B cell (primary cell): ENCODE measurements at regions not wholly inside any gene's neighbourhood (a gene's known extent, or its start where the extent isn't known, plus 50 kb on each side); places are given as distances from the start of the nearest gene placed in this dataset.

Experiments
- ATAC-seq: fragments of 200-7000 bp; cut with Tn5 transposase; one replicate; pipeline ENCODE4 v1.10.0; 2021; ENCODE audit warnings: low read depth, mild to moderate bottlenecking, moderate number of reproducible peaks, moderate library complexity
- CTCF ChIA-PET: fragments of 350-600 bp; sonication (Branson Sonifier 250); formaldehyde crosslinking; loops from one replicate; lab custom pipeline; 2021; ENCODE audit warnings: antibody characterized with exemption, inconsistent platforms; lab: Charles Lee
- POLR2A ChIA-PET: fragments of 350-600 bp; sonication (Branson Sonifier 250); formaldehyde crosslinking; loops from one replicate; lab custom pipeline; 2021; ENCODE audit warnings: antibody characterized with exemption; lab: Charles Lee
- DNase-seq: peaks from one replicate; pipeline ENCODE4 v3.0.0; 2013
- H2AFZ ChIP-seq: 2 replicates; pipeline ENCODE4 v1.6.1; 2012; ENCODE audit warnings: mild to moderate bottlenecking, low read depth, low read length; ENCODE audit not compliant: insufficient read depth, poor library complexity, severe bottlenecking
- H3K27ac ChIP-seq, 2 donors: 1 replicate in 1 of 2; 2 replicates in 1 of 2; pipeline ENCODE4 v1.5.1; 2012 to 2013; ENCODE audit warnings: low read length in 2 of 2, mild to moderate bottlenecking in 2 of 2, moderate library complexity in 1 of 2
- H3K27me3 ChIP-seq, 4 experiments: fragments of 200-600 bp in 1 of 4; sonication (generic) in 1 of 4; replicated peaks in 1 of 4; 1 replicate in 2 of 4; 2 replicates in 2 of 4; pipeline versions ENCODE4 v1.6.1 to v1.7.0; 2013 to 2016; ENCODE audit warnings: low read length in 3 of 4, mild to moderate bottlenecking in 2 of 4, mixed read lengths in 1 of 4, moderate library complexity in 1 of 4; ENCODE audit not compliant: insufficient read depth in 4 of 4, control insufficient read depth in 3 of 4; ENCODE audit errors: control extremely low read depth in 1 of 4
- H3K36me3 ChIP-seq, 2 experiments: replicated peaks in 1 of 2; 1 replicate in 1 of 2; 2 replicates in 1 of 2; pipeline versions ENCODE4 v1.6.1 to v1.7.1; 2013; ENCODE audit warnings: low read length in 1 of 2; ENCODE audit not compliant: insufficient read depth in 2 of 2, control insufficient read depth in 1 of 2; ENCODE audit errors: control extremely low read depth in 1 of 2, extremely low read depth in 1 of 2
- H3K4me1 ChIP-seq, 2 donors: fragments of 200-600 bp in 1 of 2; sonication (generic) in 1 of 2; 1 replicate in 1 of 2; 2 replicates in 1 of 2; pipeline versions ENCODE4 v1.5.1 to v1.6.1; 2013 to 2017; ENCODE audit warnings: low read length in 2 of 2; ENCODE audit not compliant: control insufficient read depth in 2 of 2, insufficient read depth in 2 of 2
- H3K4me2 ChIP-seq: replicated peaks from 2 replicates; pipeline ENCODE3; 2012; ENCODE audit warnings: mild to moderate bottlenecking, low read depth, low read length; ENCODE audit not compliant: poor library complexity, severe bottlenecking
- H3K4me3 ChIP-seq, 5 experiments: fragments of 200-600 bp in 1 of 5; sonication (generic) in 1 of 5; 1 replicate in 3 of 5; 2 replicates in 2 of 5; pipeline versions ENCODE4 v1.5.1 to v1.7.0; 2011 to 2016; ENCODE audit warnings: low read length in 4 of 5, mild to moderate bottlenecking in 4 of 5, low read depth in 2 of 5, control low read depth in 1 of 5, moderate library complexity in 1 of 5; ENCODE audit not compliant: insufficient read depth in 1 of 5; ENCODE audit errors: control extremely low read depth in 1 of 5, extremely low read depth in 1 of 5
- H3K79me2 ChIP-seq: fragments of 200-600 bp; sonication (generic); one replicate; pipeline ENCODE4 v1.6.0; 2016; ENCODE audit warnings: low read length; ENCODE audit not compliant: control insufficient read depth, insufficient read depth
- H3K9ac ChIP-seq: fragments of 200-600 bp; sonication (generic); 2 replicates; pipeline ENCODE4 v1.6.1; 2017; ENCODE audit warnings: mild to moderate bottlenecking, low read length, moderate library complexity
- H3K9me3 ChIP-seq, 3 donors: one replicate each; pipeline versions ENCODE4 v1.6.1 to v1.7.1; 2013; ENCODE audit warnings: low read length in 2 of 3; ENCODE audit not compliant: control insufficient read depth in 2 of 3, insufficient read depth in 1 of 3; ENCODE audit errors: control extremely low read depth in 1 of 3
- H4K20me1 ChIP-seq: 2 replicates; pipeline ENCODE4 v1.6.0; 2012; ENCODE audit warnings: mild to moderate bottlenecking, low read length; ENCODE audit not compliant: insufficient read depth, control insufficient read depth, poor library complexity, severe bottlenecking
- H3K27ac Mint-ChIP-seq: one replicate; pipeline ENCODE4 v1.8.0; 2021; ENCODE audit warnings: mixed read lengths
- H3K27me3 Mint-ChIP-seq: one replicate; pipeline ENCODE4 v1.8.0; 2021; ENCODE audit warnings: mixed read lengths
- H3K4me1 Mint-ChIP-seq: one replicate; pipeline ENCODE4 v1.8.0; 2021; ENCODE audit warnings: mixed read lengths
- H3K4me3 Mint-ChIP-seq: one replicate; pipeline ENCODE4 v1.8.0; 2021; ENCODE audit warnings: mixed read lengths
- H3K9me3 Mint-ChIP-seq: one replicate; pipeline ENCODE4 v1.8.0; 2022; ENCODE audit warnings: mixed read lengths; ENCODE audit not compliant: insufficient read depth
- EZH2 ChIP-seq: IDR thresholded peaks from 2 replicates; pipeline ENCODE4 v1.6.1; 2012; ENCODE audit warnings: borderline replicate concordance, low read depth, mild to moderate bottlenecking, moderate library complexity, low read length; ENCODE audit not compliant: insufficient read depth, poor library complexity, severe bottlenecking
- WGBS: methylation state at CpG from one replicate; pipeline ENCODE4 v1.1.5; 2013; ENCODE audit warnings: missing lambda C conversion rate; ENCODE audit not compliant: insufficient coverage; 5-methylcytosine and 5-hydroxymethylcytosine counted together
- intact Hi-C: fragments of 100-400 bp; cut with micrococcal nuclease; formaldehyde crosslinking; loops from one replicate; pipeline ENCODE4 v1.10.0; 2022
- TF ChIP-seq, protein P1 (sequence below): fragments of 200-600 bp; IDR thresholded peaks from one replicate; pipeline ENCODE4 v1.8.0; 2022; ENCODE audit warnings: antibody characterized with exemption, mild to moderate bottlenecking

DNA sequence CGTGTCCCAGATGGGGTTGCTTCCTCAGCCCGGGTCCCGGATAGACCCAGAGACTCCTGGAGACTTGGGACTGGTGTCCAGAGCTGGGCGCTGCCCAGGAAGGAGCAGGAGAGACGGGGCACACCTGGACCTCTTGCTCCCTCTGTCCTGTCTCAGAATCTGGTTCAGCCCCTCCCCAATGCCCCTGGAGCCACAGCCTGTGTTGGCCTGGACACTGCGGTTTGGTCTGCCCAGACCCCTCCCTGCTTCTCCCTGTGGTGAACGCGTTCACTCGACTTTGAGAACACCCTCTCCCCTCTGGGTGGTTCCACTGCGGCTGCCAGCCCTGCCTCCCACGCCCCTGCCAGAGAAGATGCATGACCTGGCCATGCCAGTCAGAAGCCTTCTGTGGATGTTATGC is 111.1 kb downstream of the HMX1 start:
- WGBS = 78% methylated on average over 6 of the region's 11 CpGs
- ChIA-PET POLR2A (no interaction called here), CTCF (no interaction called here)
- Histone ChIP-seq H3K9ac (no peak overlapping the region), H2AFZ (no peak overlapping the region), H3K36me3 (no peaks in the 10 kb centered on the region), H4K20me1 (no peaks in the 10 kb centered on the region), H3K4me1 (no peaks in the 10 kb centered on the region), H3K27ac (no peak overlapping the region), H3K4me3 (no peak overlapping the region), H3K4me2 (no peak overlapping the region), H3K9me3 (peaks cover 0 to 5% (median 0%) of the 10 kb centered on the region in 3 donors), H3K27me3 (no peaks in the 10 kb centered on the region), H3K79me2 (no peaks in the 10 kb centered on the region)
- Mint-ChIP-seq H3K27me3 (no peaks in the 10 kb centered on the region), H3K27ac (no peak overlapping the region), H3K9me3 (no peaks in the 10 kb centered on the region), H3K4me1 (no peaks in the 10 kb centered on the region), H3K4me3 (no peak overlapping the region)
- DNase-seq (no peak), ATAC-seq (no peak)
- TF ChIP-seq, protein P1, sequence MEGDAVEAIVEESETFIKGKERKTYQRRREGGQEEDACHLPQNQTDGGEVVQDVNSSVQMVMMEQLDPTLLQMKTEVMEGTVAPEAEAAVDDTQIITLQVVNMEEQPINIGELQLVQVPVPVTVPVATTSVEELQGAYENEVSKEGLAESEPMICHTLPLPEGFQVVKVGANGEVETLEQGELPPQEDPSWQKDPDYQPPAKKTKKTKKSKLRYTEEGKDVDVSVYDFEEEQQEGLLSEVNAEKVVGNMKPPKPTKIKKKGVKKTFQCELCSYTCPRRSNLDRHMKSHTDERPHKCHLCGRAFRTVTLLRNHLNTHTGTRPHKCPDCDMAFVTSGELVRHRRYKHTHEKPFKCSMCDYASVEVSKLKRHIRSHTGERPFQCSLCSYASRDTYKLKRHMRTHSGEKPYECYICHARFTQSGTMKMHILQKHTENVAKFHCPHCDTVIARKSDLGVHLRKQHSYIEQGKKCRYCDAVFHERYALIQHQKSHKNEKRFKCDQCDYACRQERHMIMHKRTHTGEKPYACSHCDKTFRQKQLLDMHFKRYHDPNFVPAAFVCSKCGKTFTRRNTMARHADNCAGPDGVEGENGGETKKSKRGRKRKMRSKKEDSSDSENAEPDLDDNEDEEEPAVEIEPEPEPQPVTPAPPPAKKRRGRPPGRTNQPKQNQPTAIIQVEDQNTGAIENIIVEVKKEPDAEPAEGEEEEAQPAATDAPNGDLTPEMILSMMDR = no peak
- TF ChIP-seq EZH2 = no peak
- intact Hi-C loops = no loop called here

DNA sequence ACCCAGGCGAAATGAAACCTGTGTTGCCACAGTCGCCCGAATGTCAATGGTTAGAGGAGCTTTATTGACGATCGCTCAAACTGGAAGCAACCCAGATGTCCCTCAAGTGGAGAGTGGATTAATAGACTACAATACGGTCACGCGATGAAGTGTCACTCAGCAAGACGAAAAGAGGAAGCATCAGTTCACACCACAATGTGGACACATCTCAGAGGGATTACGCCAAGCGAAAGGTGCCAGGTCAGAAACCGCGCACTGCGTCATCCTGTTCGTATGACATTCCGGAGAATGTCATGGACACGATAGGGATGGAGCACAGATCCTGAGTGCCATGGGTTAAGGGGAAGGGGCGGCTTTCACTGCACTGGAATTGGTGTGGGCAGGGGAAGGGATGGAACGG is 111.7 kb downstream of the HMX1 start:
- peaks cover 0 to 8% (median 0%) of the 10 kb centered on the region in 3 donors for H3K9me3 ChIP-seq
- ATAC-seq = no peak
- H3K4me1 Mint-ChIP-seq = no peaks in the 10 kb centered on the region
- no peak overlapping the region for H3K4me3 Mint-ChIP-seq
- CTCF ChIA-PET = no interaction called here
- no peak overlapping the region for H3K9ac ChIP-seq
- no peak overlapping the region for H3K27ac Mint-ChIP-seq
- TF ChIP-seq, protein P1 = no peak
- no peak for TF ChIP-seq EZH2
- H3K27me3 Mint-ChIP-seq = no peaks in the 10 kb centered on the region
- no peak overlapping the region for H3K27ac ChIP-seq
- no peaks in the 10 kb centered on the region for H3K4me1 ChIP-seq
- H4K20me1 ChIP-seq = no peaks in the 10 kb centered on the region
- no peak overlapping the region for H2AFZ ChIP-seq
- no peaks in the 10 kb centered on the region for H3K79me2 ChIP-seq
- POLR2A ChIA-PET = no interaction called here
- H3K36me3 ChIP-seq = no peaks in the 10 kb centered on the region
- intact Hi-C loops = no loop called here
- H3K4me2 ChIP-seq = no peak overlapping the region
- H3K27me3 ChIP-seq = no peaks in the 10 kb centered on the region
- no peak for DNase-seq
- H3K9me3 Mint-ChIP-seq = no peaks in the 10 kb centered on the region
- H3K4me3 ChIP-seq = no peak overlapping the region
- 73% methylated on average over 19 of the region's 19 CpGs for WGBS
